Astrocyte (in vitro differentiated cells and primary cell): ENCODE measurements at regions not wholly inside any gene's neighbourhood (a gene's known extent, or its start where the extent isn't known, plus 50 kb on each side); places are given as distances from the start of the nearest gene placed in this dataset.

Source experiments
- EZH2 ChIP-seq: IDR thresholded peaks from 2 replicates; pipeline ENCODE4 v1.6.1; 2012; ENCODE audit warnings: mild to moderate bottlenecking, low read length, inconsistent platforms; ENCODE audit not compliant: insufficient read depth
- TF ChIP-seq, protein P1 (sequence below): IDR thresholded peaks from 2 replicates; pipeline ENCODE4 v1.5.1; 2011; ENCODE audit warnings: low read depth, mild to moderate bottlenecking, inconsistent platforms, low read length, moderate library complexity; ENCODE audit not compliant: insufficient read depth

DNA sequence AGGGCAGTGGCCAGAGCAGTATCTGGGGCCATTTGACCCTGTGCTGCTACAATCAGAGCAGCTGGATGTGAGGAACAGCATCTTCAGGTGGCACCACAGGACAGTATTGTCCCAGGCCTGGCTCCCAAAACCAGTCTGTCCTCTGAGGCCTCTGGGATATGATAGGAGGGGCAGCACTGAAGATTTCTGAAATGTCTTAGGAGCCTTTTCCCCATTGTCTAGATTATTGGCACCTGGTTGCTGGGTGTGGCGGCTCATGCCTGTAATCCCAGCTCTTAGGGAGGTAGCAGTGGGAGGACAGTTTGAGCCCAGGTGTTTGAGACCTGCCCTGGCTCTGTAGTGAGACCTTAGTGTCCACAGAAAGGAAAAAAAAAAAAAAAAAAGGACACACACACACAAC is 137.6 kb upstream of the FOXN2 start:
- TF ChIP-seq EZH2, result no peak
- TF ChIP-seq, protein P1, sequence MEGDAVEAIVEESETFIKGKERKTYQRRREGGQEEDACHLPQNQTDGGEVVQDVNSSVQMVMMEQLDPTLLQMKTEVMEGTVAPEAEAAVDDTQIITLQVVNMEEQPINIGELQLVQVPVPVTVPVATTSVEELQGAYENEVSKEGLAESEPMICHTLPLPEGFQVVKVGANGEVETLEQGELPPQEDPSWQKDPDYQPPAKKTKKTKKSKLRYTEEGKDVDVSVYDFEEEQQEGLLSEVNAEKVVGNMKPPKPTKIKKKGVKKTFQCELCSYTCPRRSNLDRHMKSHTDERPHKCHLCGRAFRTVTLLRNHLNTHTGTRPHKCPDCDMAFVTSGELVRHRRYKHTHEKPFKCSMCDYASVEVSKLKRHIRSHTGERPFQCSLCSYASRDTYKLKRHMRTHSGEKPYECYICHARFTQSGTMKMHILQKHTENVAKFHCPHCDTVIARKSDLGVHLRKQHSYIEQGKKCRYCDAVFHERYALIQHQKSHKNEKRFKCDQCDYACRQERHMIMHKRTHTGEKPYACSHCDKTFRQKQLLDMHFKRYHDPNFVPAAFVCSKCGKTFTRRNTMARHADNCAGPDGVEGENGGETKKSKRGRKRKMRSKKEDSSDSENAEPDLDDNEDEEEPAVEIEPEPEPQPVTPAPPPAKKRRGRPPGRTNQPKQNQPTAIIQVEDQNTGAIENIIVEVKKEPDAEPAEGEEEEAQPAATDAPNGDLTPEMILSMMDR, result no peak
